ENCODE measurements at regions not wholly inside any gene's neighbourhood (a gene's known extent, or its start where the extent isn't known, plus 50 kb on each side); places are given as distances from the start of the nearest gene placed in this dataset.

DNA sequence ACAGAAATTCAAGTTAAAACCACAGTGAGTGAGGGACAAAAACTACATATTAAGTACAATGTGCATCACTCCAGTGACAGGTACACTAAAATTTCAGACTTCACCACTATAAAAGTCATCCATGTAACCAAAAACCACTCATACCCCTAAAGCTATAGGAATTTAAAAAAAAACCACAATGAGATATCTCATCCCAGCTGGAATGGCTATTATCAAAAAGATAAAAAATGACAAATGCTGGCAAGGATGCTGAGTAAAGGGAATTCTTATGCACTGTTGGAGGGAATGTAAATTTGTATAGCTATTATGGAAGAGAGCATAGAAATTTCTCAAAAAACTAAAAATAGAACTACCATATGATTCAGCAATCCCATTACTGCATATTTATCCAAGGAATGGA is 171.1 kb downstream of the HHIP start:
- TF ChIP-seq, protein P1, sequence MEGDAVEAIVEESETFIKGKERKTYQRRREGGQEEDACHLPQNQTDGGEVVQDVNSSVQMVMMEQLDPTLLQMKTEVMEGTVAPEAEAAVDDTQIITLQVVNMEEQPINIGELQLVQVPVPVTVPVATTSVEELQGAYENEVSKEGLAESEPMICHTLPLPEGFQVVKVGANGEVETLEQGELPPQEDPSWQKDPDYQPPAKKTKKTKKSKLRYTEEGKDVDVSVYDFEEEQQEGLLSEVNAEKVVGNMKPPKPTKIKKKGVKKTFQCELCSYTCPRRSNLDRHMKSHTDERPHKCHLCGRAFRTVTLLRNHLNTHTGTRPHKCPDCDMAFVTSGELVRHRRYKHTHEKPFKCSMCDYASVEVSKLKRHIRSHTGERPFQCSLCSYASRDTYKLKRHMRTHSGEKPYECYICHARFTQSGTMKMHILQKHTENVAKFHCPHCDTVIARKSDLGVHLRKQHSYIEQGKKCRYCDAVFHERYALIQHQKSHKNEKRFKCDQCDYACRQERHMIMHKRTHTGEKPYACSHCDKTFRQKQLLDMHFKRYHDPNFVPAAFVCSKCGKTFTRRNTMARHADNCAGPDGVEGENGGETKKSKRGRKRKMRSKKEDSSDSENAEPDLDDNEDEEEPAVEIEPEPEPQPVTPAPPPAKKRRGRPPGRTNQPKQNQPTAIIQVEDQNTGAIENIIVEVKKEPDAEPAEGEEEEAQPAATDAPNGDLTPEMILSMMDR (IDR thresholded peaks at IDR 0.05; ENCODE audit: unreplicated experiment) = no peak
- H3K27me3 Mint-ChIP-seq = no peaks in the 10 kb centered on the region
- no peaks in the 10 kb centered on the region for H3K4me1 Mint-ChIP-seq (ENCODE audit: low read depth)
- no peak for DNase-seq (ENCODE audit: low spot score, unreplicated experiment)
- no peak overlapping the region for H3K4me3 Mint-ChIP-seq (ENCODE audit: low read depth)
- H3K9me3 Mint-ChIP-seq (ENCODE audit: low read depth) = peaks cover 29% of the 10 kb centered on the region
- peaks cover 4% of the 10 kb centered on the region for H3K36me3 Mint-ChIP-seq (ENCODE audit: insufficient read depth)
- no peak overlapping the region for H3K27ac Mint-ChIP-seq

DNA sequence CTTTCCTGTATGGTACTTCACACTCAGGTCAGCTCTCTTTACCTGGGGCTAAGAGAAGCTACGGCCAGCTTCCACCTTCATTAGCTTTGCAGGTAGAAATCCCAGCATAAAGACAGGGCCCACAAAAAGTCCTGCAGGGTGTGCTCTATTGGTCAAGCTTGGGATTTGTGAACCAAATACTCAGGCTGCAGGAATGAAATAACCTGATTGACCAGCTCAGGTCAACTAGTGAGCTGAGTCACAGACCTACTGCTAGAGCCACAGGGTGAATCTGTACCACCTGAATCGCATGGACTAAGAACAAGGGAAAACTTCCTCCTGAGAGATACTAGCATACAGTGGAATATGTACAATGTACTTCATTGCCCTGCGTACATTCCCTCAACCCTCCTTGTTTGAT is 172.2 kb downstream of the HHIP start:
- Mint-ChIP-seq H3K4me1 (ENCODE audit: low read depth) (no peaks in the 10 kb centered on the region), H3K36me3 (ENCODE audit: insufficient read depth) (peaks cover 2% of the 10 kb centered on the region), H3K27ac (no peak overlapping the region), H3K4me3 (ENCODE audit: low read depth) (no peak overlapping the region), H3K9me3 (ENCODE audit: low read depth) (peaks cover 23% of the 10 kb centered on the region), H3K27me3 (no peaks in the 10 kb centered on the region)
- TF ChIP-seq, protein P1 (IDR thresholded peaks at IDR 0.05; ENCODE audit: unreplicated experiment) = no peak
- DNase-seq (ENCODE audit: low spot score, unreplicated experiment) = no peak

DNA sequence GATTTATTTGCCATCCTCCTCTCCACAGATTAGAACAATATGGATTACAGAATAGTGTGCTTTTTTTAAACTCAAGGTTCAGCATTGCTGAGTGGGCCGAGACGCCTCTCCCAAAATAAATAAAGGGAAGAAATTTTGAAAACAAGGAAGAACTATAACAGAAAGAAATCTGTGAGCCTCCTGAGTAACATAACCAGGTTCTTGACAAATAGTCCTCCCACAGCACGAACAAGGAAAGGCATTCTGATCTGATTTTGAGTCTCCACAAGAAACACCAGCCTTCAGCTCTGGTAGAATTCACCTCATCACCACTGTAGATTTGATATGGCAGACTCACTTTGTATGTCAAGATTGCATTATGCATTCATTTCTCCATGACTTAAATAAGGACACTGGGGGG is 173.6 kb downstream of the HHIP start:
- Mint-ChIP-seq H3K27ac (no peak overlapping the region), H3K27me3 (no peaks in the 10 kb centered on the region), H3K9me3 (ENCODE audit: low read depth) (peaks cover 17% of the 10 kb centered on the region), H3K36me3 (ENCODE audit: insufficient read depth) (peaks cover 2% of the 10 kb centered on the region), H3K4me3 (ENCODE audit: low read depth) (no peak overlapping the region), H3K4me1 (ENCODE audit: low read depth) (no peaks in the 10 kb centered on the region)
- DNase-seq (ENCODE audit: low spot score, unreplicated experiment) = no peak
- TF ChIP-seq, protein P1 (IDR thresholded peaks at IDR 0.05; ENCODE audit: unreplicated experiment) = no peak

DNA sequence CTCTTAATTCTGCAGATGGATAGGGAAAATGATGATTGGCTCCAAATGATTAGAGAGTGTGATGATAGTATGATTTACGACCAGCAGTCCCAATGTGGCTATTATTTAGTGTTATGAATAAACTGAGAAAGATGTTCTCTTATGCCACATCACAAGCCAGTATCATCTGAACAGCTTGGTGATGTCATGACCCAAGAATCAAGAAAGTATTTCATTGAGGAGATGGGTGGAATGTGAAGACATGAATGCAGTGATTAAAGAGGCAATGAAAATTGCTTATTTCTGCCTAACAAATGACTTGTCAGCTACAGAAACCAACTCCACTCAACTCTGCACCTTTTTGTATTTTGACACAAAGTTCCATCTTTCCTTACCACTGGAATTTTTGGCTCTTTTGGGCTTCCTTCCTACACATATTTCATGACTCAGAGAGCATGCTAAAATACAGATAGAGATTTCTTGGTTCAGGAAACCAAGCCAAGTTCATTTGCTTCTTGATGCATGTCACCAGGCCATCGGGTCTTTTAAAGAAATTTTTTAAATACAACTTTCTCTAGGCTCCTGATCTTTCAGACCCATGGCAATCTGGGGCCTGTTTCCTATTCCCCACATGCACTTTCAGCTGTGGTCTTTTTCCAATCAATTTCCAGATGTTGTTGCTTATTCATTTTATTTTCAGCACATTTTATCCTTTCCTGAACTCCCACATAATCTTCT is 174.2 kb downstream of the HHIP start:
- H3K4me1 Mint-ChIP-seq (ENCODE audit: low read depth) = no peaks in the 10 kb centered on the region
- H3K27ac Mint-ChIP-seq = no peak overlapping the region
- peaks cover 2% of the 10 kb centered on the region for H3K36me3 Mint-ChIP-seq (ENCODE audit: insufficient read depth)
- H3K27me3 Mint-ChIP-seq = no peaks in the 10 kb centered on the region
- TF ChIP-seq, protein P1 (IDR thresholded peaks at IDR 0.05; ENCODE audit: unreplicated experiment) = no peak
- DNase-seq (ENCODE audit: low spot score, unreplicated experiment) = no peak
- H3K9me3 Mint-ChIP-seq (ENCODE audit: low read depth) = peaks cover 15% of the 10 kb centered on the region
- no peak overlapping the region for H3K4me3 Mint-ChIP-seq (ENCODE audit: low read depth)

DNA sequence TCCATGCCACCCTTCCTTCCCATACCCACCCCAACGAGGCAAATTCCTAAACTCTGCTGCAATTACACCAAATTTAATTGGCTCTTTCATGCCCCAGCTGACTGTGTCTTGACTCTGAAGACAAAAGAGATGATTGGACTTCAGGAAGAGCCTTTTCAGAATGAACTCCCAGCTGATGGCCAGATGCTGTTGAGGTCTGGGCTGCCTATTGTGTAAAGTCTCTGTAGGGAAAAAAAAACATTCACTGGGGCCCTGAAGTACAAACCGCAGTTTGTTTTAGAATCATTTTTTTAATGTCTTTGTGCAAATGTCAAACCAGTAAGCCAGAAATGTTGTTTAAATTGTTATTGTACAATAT is 174.8 kb downstream of the HHIP start:
- Mint-ChIP-seq H3K36me3 (ENCODE audit: insufficient read depth) (peaks cover 1% of the 10 kb centered on the region), H3K27me3 (no peaks in the 10 kb centered on the region), H3K4me3 (ENCODE audit: low read depth) (no peak overlapping the region), H3K9me3 (ENCODE audit: low read depth) (peaks cover 13% of the 10 kb centered on the region), H3K4me1 (ENCODE audit: low read depth) (no peaks in the 10 kb centered on the region), H3K27ac (no peak overlapping the region)
- TF ChIP-seq, protein P1 (IDR thresholded peaks at IDR 0.05; ENCODE audit: unreplicated experiment) = no peak
- DNase-seq (ENCODE audit: low spot score, unreplicated experiment) = no peak

Data from progenitor cell of endocrine pancreas (in vitro differentiated cells).